ENCODE measurements at regions not wholly inside any gene's neighbourhood (a gene's known extent, or its start where the extent isn't known, plus 50 kb on each side); places are given as distances from the start of the nearest gene placed in this dataset.
A peak's percentile ranks its signal among the peaks of the same experiment; 100 is the strongest.

DNA sequence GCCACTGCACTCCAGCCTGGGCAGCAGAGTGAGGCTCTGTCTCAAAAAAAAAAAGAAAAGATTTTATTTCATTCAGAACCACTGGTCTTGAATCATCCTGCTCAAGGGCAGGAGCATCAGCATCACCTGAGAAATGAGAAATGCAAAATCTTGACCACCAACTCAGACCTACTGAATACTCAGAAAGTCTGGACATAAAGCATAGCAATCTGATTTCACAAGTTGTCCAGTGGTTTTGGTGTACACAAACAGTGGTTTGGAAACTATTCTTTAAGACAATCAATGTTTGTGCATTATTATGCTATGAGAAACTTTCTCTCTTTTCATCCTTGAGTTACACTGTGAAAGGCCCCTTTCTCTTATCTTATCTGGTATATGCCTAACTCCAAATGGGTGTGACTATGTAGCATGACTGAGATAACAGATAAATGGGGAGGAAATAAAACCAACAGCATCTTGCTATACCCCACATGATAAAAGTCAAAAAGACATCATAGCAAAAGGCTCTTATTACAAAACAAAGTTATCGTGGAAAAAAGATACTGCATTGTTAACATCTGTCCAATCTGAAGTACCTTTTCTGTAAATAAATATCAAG lies 174.2 kb upstream of the STT3B start:
- Histone ChIP-seq H3K36me3 (no peaks in the 10 kb centered on the region), H3K4me3 (no peak overlapping the region), H3K27me3 (no peaks in the 10 kb centered on the region), H3K4me1 (peaks cover 0 to 6% (median 0%) of the 10 kb centered on the region in 4 donors), H3K9me3 (no peaks in the 10 kb centered on the region), H3K27ac (no peak overlapping the region)
- TF ChIP-seq POLR2AphosphoS5 (IDR thresholded peaks at IDR 0.05): no peak
- TF ChIP-seq, protein P1, sequence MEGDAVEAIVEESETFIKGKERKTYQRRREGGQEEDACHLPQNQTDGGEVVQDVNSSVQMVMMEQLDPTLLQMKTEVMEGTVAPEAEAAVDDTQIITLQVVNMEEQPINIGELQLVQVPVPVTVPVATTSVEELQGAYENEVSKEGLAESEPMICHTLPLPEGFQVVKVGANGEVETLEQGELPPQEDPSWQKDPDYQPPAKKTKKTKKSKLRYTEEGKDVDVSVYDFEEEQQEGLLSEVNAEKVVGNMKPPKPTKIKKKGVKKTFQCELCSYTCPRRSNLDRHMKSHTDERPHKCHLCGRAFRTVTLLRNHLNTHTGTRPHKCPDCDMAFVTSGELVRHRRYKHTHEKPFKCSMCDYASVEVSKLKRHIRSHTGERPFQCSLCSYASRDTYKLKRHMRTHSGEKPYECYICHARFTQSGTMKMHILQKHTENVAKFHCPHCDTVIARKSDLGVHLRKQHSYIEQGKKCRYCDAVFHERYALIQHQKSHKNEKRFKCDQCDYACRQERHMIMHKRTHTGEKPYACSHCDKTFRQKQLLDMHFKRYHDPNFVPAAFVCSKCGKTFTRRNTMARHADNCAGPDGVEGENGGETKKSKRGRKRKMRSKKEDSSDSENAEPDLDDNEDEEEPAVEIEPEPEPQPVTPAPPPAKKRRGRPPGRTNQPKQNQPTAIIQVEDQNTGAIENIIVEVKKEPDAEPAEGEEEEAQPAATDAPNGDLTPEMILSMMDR (IDR thresholded peaks at IDR 0.05): no peak
- TF ChIP-seq EP300 (IDR thresholded peaks at IDR 0.05): no peak
- no peak for TF ChIP-seq POLR2A (IDR thresholded peaks at IDR 0.05)
- intact Hi-C loops (cut with DNase I; ENCODE audit: low total_unique reads): no loop called here
- DNase-seq: no peak
- 45 to 79% (median 60%) methylated on average over 1 of the region's 1 CpG for WGBS, 5 donors

DNA sequence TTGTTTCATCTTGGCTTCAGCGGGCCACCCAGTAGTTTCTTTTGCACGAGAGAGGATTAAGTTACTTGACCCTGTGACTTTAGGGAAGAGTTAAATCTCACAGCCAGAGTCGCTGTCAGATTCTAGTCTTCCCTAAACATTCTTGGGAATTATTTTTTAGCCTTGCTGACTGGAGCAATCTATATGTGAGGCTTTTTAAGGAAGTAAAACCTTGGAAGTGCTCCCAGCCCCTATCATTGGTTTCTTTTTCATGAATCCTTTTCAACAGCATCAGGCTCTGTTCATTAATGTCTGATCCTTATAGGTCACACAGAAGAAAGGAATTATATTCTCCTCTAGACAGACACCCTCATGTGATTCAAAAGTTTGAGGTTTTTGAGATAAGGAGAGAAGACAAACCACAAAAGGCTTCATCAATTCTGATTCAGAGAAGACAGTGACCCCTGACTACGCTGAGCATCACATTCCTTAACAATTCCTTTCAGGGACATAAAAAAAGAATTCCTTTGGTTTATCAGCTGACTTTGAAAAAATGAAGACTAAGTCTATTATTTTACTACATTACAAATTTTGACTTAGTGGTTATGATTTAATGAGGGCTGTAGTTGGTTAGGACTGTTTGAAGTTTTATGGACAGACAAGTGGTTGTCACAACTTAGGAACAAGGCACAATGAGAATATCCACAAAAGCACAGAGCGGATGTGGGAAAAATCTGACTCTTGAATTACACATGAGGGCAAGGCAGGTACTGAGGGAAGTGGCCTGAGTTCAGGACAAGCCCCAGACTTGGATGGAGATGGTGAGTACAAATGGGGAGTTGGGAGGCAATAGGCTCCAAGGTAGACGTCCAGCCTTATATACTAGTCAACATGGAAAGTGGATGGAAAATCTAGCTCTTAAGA lies 171.1 kb upstream of the STT3B start:
- no peaks in the 10 kb centered on the region for H3K27me3 ChIP-seq
- intact Hi-C loops (cut with DNase I; ENCODE audit: low total_unique reads): no loop called here
- 59 to 68% (median 62%) methylated on average over 6 of the region's 6 CpGs for WGBS, 5 donors
- no peak for TF ChIP-seq POLR2A (IDR thresholded peaks at IDR 0.05)
- H3K27ac ChIP-seq: no peak overlapping the region
- no peaks in the 10 kb centered on the region for H3K9me3 ChIP-seq
- H3K4me3 ChIP-seq: no peak overlapping the region
- no peaks in the 10 kb centered on the region for H3K36me3 ChIP-seq
- DNase-seq: peak in 1 of 2 donors; percentile 54
- peaks cover 0 to 6% (median 0%) of the 10 kb centered on the region in 4 donors for H3K4me1 ChIP-seq

DNA sequence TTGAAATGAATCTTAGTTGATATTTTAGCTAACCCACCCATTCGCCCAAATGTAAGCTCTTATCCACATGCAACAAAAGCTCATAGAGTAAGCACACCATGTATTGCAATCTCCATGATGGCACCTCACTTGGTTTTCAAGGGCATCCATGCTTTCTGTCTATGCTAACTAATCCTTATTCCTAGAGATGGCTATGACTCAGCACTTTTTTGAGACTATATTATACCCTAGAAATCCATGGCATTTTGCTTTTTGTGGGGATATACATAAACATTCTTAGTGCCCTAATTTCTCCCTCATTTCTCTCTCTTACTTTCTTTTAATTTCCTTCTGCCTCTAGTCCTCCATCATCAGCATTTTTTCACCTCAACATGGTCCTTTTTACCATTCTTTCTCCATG lies 168.5 kb upstream of the STT3B start:
- DNase-seq: no peak
- WGBS, 5 donors: 85 to 100% (median 95%) methylated on average over 1 of the region's 1 CpG
- no peaks in the 10 kb centered on the region for H3K36me3 ChIP-seq
- H3K4me3 ChIP-seq: no peak overlapping the region
- no peaks in the 10 kb centered on the region for H3K9me3 ChIP-seq
- TF ChIP-seq EP300 (IDR thresholded peaks at IDR 0.05) (no peak), POLR2AphosphoS5 (IDR thresholded peaks at IDR 0.05) (no peak), POLR2A (IDR thresholded peaks at IDR 0.05) (no peak)
- TF ChIP-seq, protein P1 (IDR thresholded peaks at IDR 0.05): no peak
- intact Hi-C loops (cut with DNase I; ENCODE audit: low total_unique reads): no loop called here
- H3K27ac ChIP-seq: no peak overlapping the region
- peaks cover 0 to 6% (median 0%) of the 10 kb centered on the region in 4 donors for H3K4me1 ChIP-seq
- H3K27me3 ChIP-seq: no peaks in the 10 kb centered on the region

DNA sequence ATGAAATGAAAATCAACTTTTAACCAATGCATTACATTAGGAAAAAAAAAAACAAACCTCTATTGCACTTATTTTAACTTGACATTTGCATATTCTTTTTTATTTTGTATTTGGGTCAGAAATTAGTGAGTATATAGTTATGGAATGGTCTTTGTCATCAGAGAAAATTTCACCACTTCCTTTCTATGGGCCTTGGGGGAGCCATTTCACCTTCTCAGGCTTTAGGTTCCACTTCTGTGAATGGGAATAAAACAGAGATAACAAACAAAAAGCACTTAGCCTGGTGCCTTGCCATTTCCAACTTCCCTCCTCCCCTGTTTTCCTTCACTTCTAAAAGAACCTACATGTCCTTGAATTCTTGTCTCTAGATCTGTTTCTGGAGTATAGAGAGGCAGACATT lies 168.0 kb upstream of the STT3B start:
- Histone ChIP-seq H3K4me3 (no peak overlapping the region), H3K36me3 (no peaks in the 10 kb centered on the region), H3K9me3 (no peaks in the 10 kb centered on the region), H3K27ac (no peak overlapping the region), H3K4me1 (peaks cover 0 to 8% (median 1%) of the 10 kb centered on the region in 4 donors), H3K27me3 (no peaks in the 10 kb centered on the region)
- TF ChIP-seq POLR2AphosphoS5 (IDR thresholded peaks at IDR 0.05) (no peak), POLR2A (IDR thresholded peaks at IDR 0.05) (no peak), EP300 (IDR thresholded peaks at IDR 0.05) (no peak)
- TF ChIP-seq, protein P1 (IDR thresholded peaks at IDR 0.05): no peak
- intact Hi-C loops (cut with DNase I; ENCODE audit: low total_unique reads): no loop called here
- DNase-seq: no peak

DNA sequence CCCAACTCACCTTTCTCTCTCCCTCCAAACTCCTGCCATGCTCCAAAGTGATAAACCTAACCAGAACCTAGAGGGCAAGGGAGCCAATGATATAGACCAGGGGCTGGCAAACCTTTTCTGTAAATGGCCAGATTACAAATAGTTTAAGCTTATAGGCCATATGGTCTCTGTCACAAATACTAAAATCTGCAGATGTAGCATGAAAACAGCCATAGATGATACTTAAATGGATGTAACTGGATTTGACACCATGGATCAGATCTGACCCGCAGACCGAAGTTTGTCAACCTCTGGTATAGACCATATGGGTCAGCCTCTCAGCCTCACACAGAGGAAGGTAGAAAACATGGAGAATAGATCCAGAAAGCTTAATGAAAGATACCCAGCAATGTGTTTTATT lies 165.2 kb upstream of the STT3B start:
- no peak overlapping the region for H3K27ac ChIP-seq
- TF ChIP-seq POLR2A (IDR thresholded peaks at IDR 0.05): no peak
- DNase-seq: no peak
- no peak overlapping the region for H3K4me3 ChIP-seq
- H3K36me3 ChIP-seq: no peaks in the 10 kb centered on the region
- peaks cover 8 to 22% (median 10%) of the 10 kb centered on the region in 4 donors for H3K4me1 ChIP-seq
- no peaks in the 10 kb centered on the region for H3K9me3 ChIP-seq
- H3K27me3 ChIP-seq: no peaks in the 10 kb centered on the region
- intact Hi-C loops (cut with DNase I; ENCODE audit: low total_unique reads): no loop called here
- 87 to 95% (median 93%) methylated on average over 2 of the region's 2 CpGs for WGBS, 5 donors

All from stomach (tissue), 8 donors.